GM21619 (cell line): ENCODE measurements at regions not wholly inside any gene's neighbourhood (a gene's known extent, or its start where the extent isn't known, plus 50 kb on each side); places are given as distances from the start of the nearest gene placed in this dataset.

Experiments used
- ATAC-seq: cut with Tn5 transposase; IDR thresholded peaks from one replicate; pipeline ENCODE4 v1.9.1; 2021; ENCODE audit not compliant: unreplicated experiment

GRCh38 chr3:29099296-29099695 is 181.6 kb upstream of the RBMS3 start:
- ATAC-seq = no peak

GRCh38 chr3:29099775-29100174 is 181.1 kb upstream of the RBMS3 start:
- ATAC-seq = no peak

- ATAC-seq = no peak
Measured at GRCh38 chr3:29100292-29100691, 180.6 kb upstream of the RBMS3 start.

- no peak for ATAC-seq
Measured at GRCh38 chr3:29128001-29128400, 152.9 kb upstream of the RBMS3 start.

DNA sequence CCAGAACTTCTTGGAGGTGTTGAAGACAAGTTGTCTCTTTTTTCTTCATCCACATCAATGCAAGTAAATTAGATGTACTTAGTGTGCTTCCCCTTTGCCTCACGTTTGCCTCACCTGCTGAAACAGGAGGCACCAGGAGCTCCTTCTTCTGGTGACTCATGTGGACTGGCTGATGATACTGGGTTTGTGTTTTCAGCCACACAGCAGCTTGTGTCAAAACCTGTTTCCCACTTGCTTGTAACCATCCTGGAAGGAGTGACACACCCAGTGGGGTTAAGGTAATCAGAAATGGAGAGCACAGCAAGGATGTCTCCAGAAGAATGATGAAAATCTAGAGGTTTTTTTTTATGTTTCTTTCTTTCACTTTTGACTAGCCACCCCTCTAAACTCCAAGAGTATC is 143.3 kb upstream of the RBMS3 start:
- ATAC-seq = no peak

DNA sequence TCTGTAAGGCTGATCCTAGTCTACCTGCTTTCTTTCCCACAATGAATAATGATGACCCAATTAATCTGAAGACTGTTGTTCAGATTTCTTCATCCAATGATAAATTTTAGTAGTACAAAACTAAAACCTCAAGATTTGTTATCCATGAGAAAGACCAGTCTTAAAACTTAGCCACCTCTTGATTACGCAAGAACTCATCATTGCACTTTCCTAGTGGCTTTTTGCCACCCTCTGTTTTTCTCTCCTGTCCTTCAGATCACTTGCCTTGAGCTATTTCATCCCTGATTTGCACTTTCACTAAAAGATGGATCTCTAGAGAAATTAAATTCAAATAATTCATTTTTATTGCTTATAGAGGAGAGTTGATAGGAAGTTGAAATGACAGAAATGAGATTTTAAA is 142.7 kb upstream of the RBMS3 start:
- ATAC-seq = no peak

GRCh38 chr3:29140666-29141065 is 140.2 kb upstream of the RBMS3 start:
- no peak for ATAC-seq

GRCh38 chr3:29141197-29141917 is 139.5 kb upstream of the RBMS3 start:
- no peak for ATAC-seq

- no peak for ATAC-seq
Measured at GRCh38 chr3:29141918-29142275, 139.0 kb upstream of the RBMS3 start.

DNA sequence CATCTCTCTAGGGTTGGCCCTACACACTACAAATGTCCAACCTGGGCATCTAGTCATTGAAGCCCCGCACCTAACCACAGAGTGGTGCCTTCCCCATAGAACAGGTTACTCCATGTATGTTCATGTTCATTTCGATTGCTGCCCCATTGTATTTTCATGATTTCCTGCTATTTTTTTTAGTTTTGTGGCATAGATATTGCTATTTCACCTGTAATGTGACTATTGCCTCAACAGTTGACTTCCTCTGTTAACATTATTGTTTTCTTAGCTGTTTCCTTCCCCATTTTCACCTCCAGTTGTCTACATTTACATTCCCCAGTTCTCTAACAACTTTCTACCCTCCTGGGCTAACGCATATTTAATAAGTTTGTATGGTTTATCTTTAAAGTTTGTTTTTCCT is 137.7 kb upstream of the RBMS3 start:
- no peak for ATAC-seq

- no peak for ATAC-seq
Measured at GRCh38 chr3:29144361-29144760, 136.5 kb upstream of the RBMS3 start.

DNA sequence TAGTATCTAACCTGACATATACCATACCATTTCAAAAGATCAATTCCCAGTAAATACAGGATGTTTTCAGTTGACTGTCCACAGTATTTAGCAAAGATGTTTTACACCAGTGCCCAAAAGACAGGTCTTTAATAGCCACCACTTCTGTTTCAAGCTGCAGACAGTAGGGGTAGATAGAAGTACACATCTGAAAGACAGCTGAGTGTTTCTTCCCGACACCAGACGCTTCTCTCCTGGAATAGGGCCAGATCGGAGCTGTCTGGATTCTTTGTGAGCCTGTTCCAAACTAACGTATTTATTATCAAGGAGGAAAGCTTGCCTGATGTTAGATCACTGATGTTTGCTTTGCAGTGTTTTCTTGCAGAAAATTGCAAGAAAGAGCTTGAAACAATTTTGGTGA is 136.1 kb upstream of the RBMS3 start:
- ATAC-seq = no peak

DNA sequence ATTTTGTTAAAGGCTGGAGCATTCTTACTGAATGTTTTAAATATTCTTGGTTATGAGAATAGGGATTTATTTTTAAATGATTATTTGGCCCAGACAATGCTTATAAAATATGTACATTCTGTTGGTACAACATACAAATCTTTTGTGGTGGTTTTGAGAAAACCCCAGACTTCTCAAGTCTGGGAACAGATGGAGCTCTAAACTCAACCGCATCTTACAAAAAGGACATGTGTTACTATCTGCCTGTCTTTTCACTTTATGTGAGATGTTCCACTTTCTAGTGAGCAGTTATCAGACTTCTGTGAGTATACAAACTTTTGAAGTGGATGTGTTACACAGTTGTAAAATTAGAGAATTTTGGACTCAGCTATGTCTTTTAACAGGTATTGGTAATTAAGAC is 135.5 kb upstream of the RBMS3 start:
- no peak for ATAC-seq

GRCh38 chr3:29152379-29152778 is 128.5 kb upstream of the RBMS3 start:
- ATAC-seq = no peak

DNA sequence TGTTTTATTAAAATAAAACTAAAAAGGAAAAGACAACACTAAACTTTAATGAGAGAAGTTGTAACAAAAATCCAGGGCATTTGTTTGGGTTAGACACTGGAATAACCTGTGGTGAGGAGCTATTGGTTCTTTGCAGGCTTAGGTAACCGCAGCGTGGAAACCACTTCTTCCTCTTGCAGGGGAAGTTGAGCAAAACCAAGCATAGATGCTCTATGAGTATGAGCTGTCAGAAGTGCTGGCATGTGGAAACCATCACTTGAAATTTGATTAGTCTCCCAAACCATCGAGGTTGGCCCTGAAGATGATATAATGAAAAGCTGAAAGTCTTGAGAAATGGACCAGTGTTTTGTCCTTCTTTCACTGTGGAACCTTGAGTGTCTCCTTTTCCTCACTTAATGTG is 127.1 kb upstream of the RBMS3 start:
- ATAC-seq = no peak

GRCh38 chr3:29156086-29156715 is 124.7 kb upstream of the RBMS3 start:
- ATAC-seq = no peak

DNA sequence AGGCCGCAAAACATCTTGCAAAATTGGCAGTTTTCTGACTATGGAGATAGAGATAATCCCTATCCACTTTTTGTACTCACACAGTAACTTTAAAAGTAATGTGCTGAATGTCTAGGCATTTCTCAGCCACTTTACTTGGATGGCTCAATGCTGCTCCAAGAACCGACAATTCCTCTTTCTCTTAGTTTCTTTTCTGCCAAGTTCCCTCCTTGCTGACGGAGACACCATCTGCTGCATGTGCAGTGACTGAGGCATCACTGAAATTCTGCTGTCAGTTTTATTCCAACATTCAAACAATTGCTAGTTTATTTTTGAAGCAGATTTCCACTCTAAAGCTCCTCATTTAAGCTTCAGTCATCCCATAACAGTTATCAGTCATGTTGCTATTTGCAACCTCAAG is 116.0 kb upstream of the RBMS3 start:
- ATAC-seq = no peak

DNA sequence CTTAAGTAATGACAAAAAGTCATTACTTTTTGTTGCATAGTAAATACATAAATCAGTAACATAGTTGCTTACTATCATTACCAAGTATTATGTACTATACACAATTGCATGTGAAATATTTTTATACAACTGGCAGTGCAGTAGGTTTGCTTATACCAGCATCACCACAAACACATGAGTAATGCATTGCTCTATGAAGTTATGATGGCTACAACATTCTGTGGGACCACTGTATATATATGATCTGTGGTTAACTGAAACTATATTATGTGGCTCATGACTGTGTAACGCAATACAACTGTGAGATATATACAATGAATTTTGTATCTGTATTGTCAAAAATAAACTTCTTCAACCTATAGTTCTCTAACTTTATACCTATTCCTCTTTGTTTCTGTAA is 113.7 kb upstream of the RBMS3 start:
- ATAC-seq = no peak

DNA sequence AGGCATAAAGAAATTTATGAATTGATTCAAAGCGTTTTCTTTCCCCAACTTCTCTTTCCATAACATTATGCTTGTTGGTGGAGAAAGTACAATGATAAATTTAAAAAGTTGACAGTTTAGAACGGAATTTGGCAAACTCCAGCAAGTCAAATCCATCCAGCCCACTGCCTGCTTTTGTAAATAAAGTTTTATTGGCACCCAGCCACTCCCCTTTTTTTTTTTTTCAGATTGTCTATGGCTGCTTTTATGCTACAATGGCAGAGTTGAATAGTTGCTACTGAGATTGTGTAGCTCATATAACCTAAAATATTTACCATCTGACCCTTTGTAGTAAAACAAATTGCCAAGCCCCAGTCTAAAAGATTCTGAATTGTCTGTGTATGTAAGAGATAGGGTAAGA is 112.8 kb upstream of the RBMS3 start:
- ATAC-seq = no peak

GRCh38 chr3:29168696-29169095 is 112.2 kb upstream of the RBMS3 start:
- no peak for ATAC-seq

GRCh38 chr3:29169451-29169850 is 111.4 kb upstream of the RBMS3 start:
- no peak for ATAC-seq

- ATAC-seq = no peak
Measured at GRCh38 chr3:29171043-29171990, 109.6 kb upstream of the RBMS3 start.
